SK-N-SH treated with all-trans-retinoic acid at 6 μM for 48 hours (cell line): ENCODE measurements at regions not wholly inside any gene's neighbourhood (a gene's known extent, or its start where the extent isn't known, plus 50 kb on each side); places are given as distances from the start of the nearest gene placed in this dataset.

Experiments used
- ATAC-seq: fragments of 200-7000 bp; cut with Tn5 transposase; 3 replicates; pipeline ENCODE4 v1.9.1; 2020; ENCODE audit warnings: mild to moderate bottlenecking, moderate library complexity
- ARNTL ChIP-seq: fragments of 450-650 bp; formaldehyde crosslinking; IDR thresholded peaks from 2 replicates; pipeline ENCODE4 v1.5.0; 2020; ENCODE audit warnings: low read depth, mild to moderate bottlenecking, moderate library complexity, borderline replicate concordance
- BACH2 ChIP-seq: fragments of 250-450 bp; sonication (Bioruptor Pico); IDR thresholded peaks from 2 replicates; pipeline ENCODE4 v1.9.0; 2021; ENCODE audit warnings: mild to moderate bottlenecking, borderline replicate concordance
- CSDC2 ChIP-seq: fragments of 250-450 bp; sonication (Bioruptor Pico); IDR thresholded peaks from 2 replicates; pipeline ENCODE4 v1.5.0; 2020; ENCODE audit warnings: mild to moderate bottlenecking, moderate library complexity
- ESRRG ChIP-seq: fragments of 250-450 bp; sonication (Bioruptor Pico); IDR thresholded peaks from 2 replicates; pipeline ENCODE4 v1.6.1; 2021; ENCODE audit warnings: mild to moderate bottlenecking
- GLIS3 ChIP-seq: fragments of 250-450 bp; sonication (Bioruptor Pico); IDR thresholded peaks from 2 replicates; pipeline ENCODE4 v1.5.0; 2020; ENCODE audit warnings: mild to moderate bottlenecking, moderate library complexity
- ISL1 ChIP-seq: fragments of 250-450 bp; sonication (Bioruptor Pico); IDR thresholded peaks from 2 replicates; pipeline ENCODE4 v2.1.2; 2022; ENCODE audit warnings: mild to moderate bottlenecking, moderate library complexity
- OSR1 ChIP-seq: fragments of 250-450 bp; sonication (Bioruptor Pico); IDR thresholded peaks from 2 replicates; pipeline ENCODE4 v1.8.0; 2022; ENCODE audit warnings: moderate library complexity, mild to moderate bottlenecking, inconsistent platforms
- RARB ChIP-seq: fragments of 250-450 bp; sonication (Bioruptor Pico); IDR thresholded peaks from 2 replicates; pipeline ENCODE4 v1.8.0; 2021; ENCODE audit warnings: mild to moderate bottlenecking, moderate library complexity
- SNAI2 ChIP-seq: fragments of 250-450 bp; sonication (Bioruptor Pico); IDR thresholded peaks from 2 replicates; pipeline ENCODE4 v1.5.0; 2020; ENCODE audit warnings: mild to moderate bottlenecking, moderate library complexity
- TCF4 ChIP-seq: fragments of 250-450 bp; sonication (Bioruptor Pico); IDR thresholded peaks from 2 replicates; pipeline ENCODE4 v1.8.0; 2021; ENCODE audit warnings: mild to moderate bottlenecking, moderate library complexity, borderline replicate concordance
- ZFP3 ChIP-seq: fragments of 250-450 bp; sonication (Bioruptor Pico); IDR thresholded peaks from 2 replicates; pipeline ENCODE4 v1.5.0; 2020; ENCODE audit warnings: mild to moderate bottlenecking, moderate library complexity
- ZFP30 ChIP-seq: fragments of 450-650 bp; formaldehyde crosslinking; IDR thresholded peaks from 2 replicates; pipeline ENCODE4 v1.5.0; 2022; ENCODE audit warnings: mild to moderate bottlenecking, moderate library complexity
- ZNF70 ChIP-seq: fragments of 450-650 bp; formaldehyde crosslinking; IDR thresholded peaks from 2 replicates; pipeline ENCODE4 v1.5.0; 2020; ENCODE audit warnings: mild to moderate bottlenecking, moderate library complexity
- ZNF8 ChIP-seq: fragments of 450-650 bp; formaldehyde crosslinking; IDR thresholded peaks from 2 replicates; pipeline ENCODE4 v1.5.0; 2020; ENCODE audit warnings: mild to moderate bottlenecking, moderate library complexity
- TF ChIP-seq, protein P1 (sequence below): fragments of 250-450 bp; sonication (Bioruptor Pico); IDR thresholded peaks from 2 replicates; pipeline ENCODE4 v1.5.0; 2020; ENCODE audit warnings: mild to moderate bottlenecking, moderate library complexity
- TF ChIP-seq, protein P2 (sequence below): fragments of 250-450 bp; sonication (Bioruptor Pico); IDR thresholded peaks from 2 replicates; pipeline ENCODE4 v1.8.0; 2020; ENCODE audit warnings: mild to moderate bottlenecking, moderate library complexity, borderline replicate concordance
- TF ChIP-seq, protein P3 (sequence below): fragments of 250-450 bp; sonication (Bioruptor Pico); IDR thresholded peaks from 2 replicates; pipeline ENCODE4 v1.5.1; 2020; ENCODE audit warnings: low read depth, mild to moderate bottlenecking, moderate library complexity
- TF ChIP-seq, protein P4 (sequence below): fragments of 250-450 bp; sonication (Bioruptor Pico); IDR thresholded peaks from 2 replicates; pipeline ENCODE4 v1.5.1; 2021; ENCODE audit warnings: mild to moderate bottlenecking, moderate library complexity

DNA sequence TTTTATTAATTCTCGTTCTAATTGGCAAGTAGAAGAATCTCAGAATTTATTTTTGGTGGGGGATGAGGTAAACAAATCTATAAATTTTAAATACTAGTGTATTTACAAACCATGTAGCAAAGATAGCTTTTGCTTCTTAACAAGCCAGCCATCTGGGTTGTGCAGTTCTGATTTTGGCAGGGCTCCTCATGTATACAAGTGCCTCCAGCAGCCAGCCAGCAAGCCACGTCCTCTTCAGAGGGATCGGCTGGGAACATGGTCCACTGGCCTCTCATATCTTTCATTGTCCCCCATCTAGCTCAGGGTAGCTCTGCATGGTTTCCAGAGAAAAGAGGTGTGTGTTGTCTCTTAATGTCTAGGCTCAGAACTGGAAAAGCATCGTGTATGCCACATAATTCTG lies 659.1 kb downstream of the MRPL39 start:
- TF ChIP-seq RARB (CRISPR knock-in tag) (no peak), ZNF8 (CRISPR knock-in tag) (no peak)
- TF ChIP-seq, protein P1, sequence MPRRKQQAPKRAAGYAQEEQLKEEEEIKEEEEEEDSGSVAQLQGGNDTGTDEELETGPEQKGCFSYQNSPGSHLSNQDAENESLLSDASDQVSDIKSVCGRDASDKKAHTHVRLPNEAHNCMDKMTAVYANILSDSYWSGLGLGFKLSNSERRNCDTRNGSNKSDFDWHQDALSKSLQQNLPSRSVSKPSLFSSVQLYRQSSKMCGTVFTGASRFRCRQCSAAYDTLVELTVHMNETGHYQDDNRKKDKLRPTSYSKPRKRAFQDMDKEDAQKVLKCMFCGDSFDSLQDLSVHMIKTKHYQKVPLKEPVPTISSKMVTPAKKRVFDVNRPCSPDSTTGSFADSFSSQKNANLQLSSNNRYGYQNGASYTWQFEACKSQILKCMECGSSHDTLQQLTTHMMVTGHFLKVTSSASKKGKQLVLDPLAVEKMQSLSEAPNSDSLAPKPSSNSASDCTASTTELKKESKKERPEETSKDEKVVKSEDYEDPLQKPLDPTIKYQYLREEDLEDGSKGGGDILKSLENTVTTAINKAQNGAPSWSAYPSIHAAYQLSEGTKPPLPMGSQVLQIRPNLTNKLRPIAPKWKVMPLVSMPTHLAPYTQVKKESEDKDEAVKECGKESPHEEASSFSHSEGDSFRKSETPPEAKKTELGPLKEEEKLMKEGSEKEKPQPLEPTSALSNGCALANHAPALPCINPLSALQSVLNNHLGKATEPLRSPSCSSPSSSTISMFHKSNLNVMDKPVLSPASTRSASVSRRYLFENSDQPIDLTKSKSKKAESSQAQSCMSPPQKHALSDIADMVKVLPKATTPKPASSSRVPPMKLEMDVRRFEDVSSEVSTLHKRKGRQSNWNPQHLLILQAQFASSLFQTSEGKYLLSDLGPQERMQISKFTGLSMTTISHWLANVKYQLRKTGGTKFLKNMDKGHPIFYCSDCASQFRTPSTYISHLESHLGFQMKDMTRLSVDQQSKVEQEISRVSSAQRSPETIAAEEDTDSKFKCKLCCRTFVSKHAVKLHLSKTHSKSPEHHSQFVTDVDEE (CRISPR knock-in tag) = no peak
- no peak for ATAC-seq

DNA sequence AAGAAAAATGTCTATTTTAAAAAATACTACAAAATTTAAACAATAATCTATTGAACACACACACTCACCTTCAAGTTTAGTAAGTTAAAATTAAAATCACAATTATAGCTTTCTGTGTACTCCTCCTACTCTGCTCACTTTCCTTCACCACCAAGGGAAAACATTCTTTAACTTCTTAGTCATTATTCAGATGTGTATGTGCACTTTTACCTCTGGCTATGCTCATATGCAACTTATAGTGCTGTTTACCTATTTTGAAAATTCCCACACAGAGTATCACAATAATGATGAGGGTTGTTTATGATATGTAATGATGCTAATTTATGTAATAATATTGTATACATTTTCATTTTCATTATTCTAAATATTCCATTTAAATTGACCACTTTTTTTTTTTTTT lies 661.4 kb downstream of the MRPL39 start:
- TF ChIP-seq ZFP30 (CRISPR knock-in tag) = no peak
- TF ChIP-seq, protein P1 (CRISPR knock-in tag) = no peak
- no peak for ATAC-seq

DNA sequence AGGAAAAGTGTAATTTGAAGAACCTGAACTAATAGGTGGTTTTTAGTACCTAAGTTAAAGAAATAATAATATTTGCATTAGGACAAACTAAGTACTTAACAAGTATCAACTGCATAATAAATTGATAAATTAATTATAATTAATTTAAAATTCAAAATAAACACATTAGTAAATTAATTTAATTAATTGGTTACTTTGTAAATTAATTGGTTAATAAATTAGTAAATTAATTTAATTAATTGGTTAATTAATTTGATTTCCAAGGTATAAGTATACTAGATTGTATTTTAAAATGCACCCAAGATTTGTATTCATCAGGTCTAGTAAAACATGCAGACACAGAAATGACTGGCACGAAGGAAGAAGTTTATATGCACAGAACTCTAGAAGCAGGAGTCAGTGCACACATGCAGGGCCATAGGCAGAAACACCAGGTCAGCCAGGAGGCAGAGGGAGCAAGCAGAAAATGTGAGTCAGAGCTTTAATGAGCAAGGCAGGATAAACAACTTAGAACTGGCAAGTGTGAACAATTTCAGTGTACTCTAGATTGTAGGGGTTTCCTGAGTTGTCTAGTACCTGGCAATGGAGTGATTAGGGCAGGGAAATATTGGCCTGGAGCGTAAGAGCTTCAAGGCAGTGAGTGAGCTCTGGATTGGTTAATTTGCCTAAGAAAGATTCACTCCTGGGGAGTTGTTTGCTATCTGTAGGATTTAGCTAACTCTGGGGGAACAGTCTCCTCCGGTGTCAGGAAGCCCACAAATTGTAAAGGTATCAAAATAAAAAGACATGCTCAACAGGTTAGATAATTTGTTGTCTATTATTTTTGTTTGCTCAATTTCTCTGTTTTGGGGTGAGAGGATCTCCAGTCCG lies 665.7 kb downstream of the MRPL39 start:
- TF ChIP-seq ZFP30 (CRISPR knock-in tag) (no peak), TCF4 (CRISPR knock-in tag) (no peak), OSR1 (no peak), ZNF70 (CRISPR knock-in tag) (no peak), SNAI2 (CRISPR knock-in tag) (no peak), GLIS3 (CRISPR knock-in tag) (no peak), BACH2 (CRISPR knock-in tag) (no peak), CSDC2 (CRISPR knock-in tag) (no peak), ISL1 (CRISPR knock-in tag) (no peak), ZNF8 (CRISPR knock-in tag) (no peak), ARNTL (no peak), ZFP3 (CRISPR knock-in tag) (no peak), ESRRG (CRISPR knock-in tag) (no peak)
- TF ChIP-seq, protein P2, sequence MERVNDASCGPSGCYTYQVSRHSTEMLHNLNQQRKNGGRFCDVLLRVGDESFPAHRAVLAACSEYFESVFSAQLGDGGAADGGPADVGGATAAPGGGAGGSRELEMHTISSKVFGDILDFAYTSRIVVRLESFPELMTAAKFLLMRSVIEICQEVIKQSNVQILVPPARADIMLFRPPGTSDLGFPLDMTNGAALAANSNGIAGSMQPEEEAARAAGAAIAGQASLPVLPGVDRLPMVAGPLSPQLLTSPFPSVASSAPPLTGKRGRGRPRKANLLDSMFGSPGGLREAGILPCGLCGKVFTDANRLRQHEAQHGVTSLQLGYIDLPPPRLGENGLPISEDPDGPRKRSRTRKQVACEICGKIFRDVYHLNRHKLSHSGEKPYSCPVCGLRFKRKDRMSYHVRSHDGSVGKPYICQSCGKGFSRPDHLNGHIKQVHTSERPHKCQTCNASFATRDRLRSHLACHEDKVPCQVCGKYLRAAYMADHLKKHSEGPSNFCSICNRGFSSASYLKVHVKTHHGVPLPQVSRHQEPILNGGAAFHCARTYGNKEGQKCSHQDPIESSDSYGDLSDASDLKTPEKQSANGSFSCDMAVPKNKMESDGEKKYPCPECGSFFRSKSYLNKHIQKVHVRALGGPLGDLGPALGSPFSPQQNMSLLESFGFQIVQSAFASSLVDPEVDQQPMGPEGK (CRISPR knock-in tag) = no peak
- TF ChIP-seq, protein P3, sequence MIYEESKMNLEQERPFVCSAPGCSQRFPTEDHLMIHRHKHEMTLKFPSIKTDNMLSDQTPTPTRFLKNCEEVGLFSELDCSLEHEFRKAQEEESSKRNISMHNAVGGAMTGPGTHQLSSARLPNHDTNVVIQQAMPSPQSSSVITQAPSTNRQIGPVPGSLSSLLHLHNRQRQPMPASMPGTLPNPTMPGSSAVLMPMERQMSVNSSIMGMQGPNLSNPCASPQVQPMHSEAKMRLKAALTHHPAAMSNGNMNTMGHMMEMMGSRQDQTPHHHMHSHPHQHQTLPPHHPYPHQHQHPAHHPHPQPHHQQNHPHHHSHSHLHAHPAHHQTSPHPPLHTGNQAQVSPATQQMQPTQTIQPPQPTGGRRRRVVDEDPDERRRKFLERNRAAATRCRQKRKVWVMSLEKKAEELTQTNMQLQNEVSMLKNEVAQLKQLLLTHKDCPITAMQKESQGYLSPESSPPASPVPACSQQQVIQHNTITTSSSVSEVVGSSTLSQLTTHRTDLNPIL (CRISPR knock-in tag) = no peak
- TF ChIP-seq, protein P4, sequence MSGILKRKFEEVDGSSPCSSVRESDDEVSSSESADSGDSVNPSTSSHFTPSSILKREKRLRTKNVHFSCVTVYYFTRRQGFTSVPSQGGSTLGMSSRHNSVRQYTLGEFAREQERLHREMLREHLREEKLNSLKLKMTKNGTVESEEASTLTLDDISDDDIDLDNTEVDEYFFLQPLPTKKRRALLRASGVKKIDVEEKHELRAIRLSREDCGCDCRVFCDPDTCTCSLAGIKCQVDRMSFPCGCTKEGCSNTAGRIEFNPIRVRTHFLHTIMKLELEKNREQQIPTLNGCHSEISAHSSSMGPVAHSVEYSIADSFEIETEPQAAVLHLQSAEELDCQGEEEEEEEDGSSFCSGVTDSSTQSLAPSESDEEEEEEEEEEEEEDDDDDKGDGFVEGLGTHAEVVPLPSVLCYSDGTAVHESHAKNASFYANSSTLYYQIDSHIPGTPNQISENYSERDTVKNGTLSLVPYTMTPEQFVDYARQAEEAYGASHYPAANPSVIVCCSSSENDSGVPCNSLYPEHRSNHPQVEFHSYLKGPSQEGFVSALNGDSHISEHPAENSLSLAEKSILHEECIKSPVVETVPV (CRISPR knock-in tag) = no peak
- TF ChIP-seq, protein P1 (CRISPR knock-in tag) = no peak
- TF ChIP-seq, all 23 proteins: peak for 0
- ATAC-seq = peak; percentile 50
